Type B pancreatic cell (in vitro differentiated cells): ENCODE measurements at regions not wholly inside any gene's neighbourhood (a gene's known extent, or its start where the extent isn't known, plus 50 kb on each side); places are given as distances from the start of the nearest gene placed in this dataset.
A peak's percentile ranks its signal among the peaks of the same experiment; 100 is the strongest.

Experiments used
- DNase-seq: peaks from one replicate; pipeline ENCODE4 v3.0.0; 2021; ENCODE audit warnings: mixed read lengths; ENCODE audit not compliant: unreplicated experiment; ENCODE audit errors: extremely low spot score
- H3K27ac Mint-ChIP-seq: 2 replicates; pipeline ENCODE4 v1.8.0; 2021; ENCODE audit warnings: mild to moderate bottlenecking, mixed read lengths
- H3K27me3 Mint-ChIP-seq: 2 replicates; pipeline ENCODE4 v1.8.0; 2021; ENCODE audit warnings: mixed read lengths
- H3K36me3 Mint-ChIP-seq: 2 replicates; pipeline ENCODE4 v1.8.0; 2021; ENCODE audit warnings: mixed read lengths
- H3K4me1 Mint-ChIP-seq: one replicate; pipeline ENCODE4 v1.8.0; 2021; ENCODE audit warnings: mixed read lengths; ENCODE audit not compliant: unreplicated experiment
- H3K4me3 Mint-ChIP-seq: 2 replicates; pipeline ENCODE4 v1.8.0; 2021; ENCODE audit warnings: mild to moderate bottlenecking, mixed read lengths
- H3K9me3 Mint-ChIP-seq: 2 replicates; pipeline ENCODE4 v1.8.0; 2021; ENCODE audit warnings: mixed read lengths
- TF ChIP-seq, protein P1 (sequence below): fragments of 200-600 bp; sonication (generic); conservative IDR thresholded peaks from 2 replicates; pipeline ENCODE4 v1.5.0; 2021; ENCODE audit warnings: antibody characterized with exemption, mild to moderate bottlenecking

- Mint-ChIP-seq H3K36me3 (peaks cover 2% of the 10 kb centered on the region), H3K27me3 (no peaks in the 10 kb centered on the region), H3K27ac (peak overlapping the region; percentile 47), H3K4me1 (peaks cover 8% of the 10 kb centered on the region), H3K4me3 (no peak overlapping the region), H3K9me3 (peaks cover 7% of the 10 kb centered on the region)
- no peak for DNase-seq
- TF ChIP-seq, protein P1, sequence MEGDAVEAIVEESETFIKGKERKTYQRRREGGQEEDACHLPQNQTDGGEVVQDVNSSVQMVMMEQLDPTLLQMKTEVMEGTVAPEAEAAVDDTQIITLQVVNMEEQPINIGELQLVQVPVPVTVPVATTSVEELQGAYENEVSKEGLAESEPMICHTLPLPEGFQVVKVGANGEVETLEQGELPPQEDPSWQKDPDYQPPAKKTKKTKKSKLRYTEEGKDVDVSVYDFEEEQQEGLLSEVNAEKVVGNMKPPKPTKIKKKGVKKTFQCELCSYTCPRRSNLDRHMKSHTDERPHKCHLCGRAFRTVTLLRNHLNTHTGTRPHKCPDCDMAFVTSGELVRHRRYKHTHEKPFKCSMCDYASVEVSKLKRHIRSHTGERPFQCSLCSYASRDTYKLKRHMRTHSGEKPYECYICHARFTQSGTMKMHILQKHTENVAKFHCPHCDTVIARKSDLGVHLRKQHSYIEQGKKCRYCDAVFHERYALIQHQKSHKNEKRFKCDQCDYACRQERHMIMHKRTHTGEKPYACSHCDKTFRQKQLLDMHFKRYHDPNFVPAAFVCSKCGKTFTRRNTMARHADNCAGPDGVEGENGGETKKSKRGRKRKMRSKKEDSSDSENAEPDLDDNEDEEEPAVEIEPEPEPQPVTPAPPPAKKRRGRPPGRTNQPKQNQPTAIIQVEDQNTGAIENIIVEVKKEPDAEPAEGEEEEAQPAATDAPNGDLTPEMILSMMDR: no peak
Observed at GRCh38 chr3:112736386-112736785, 95.4 kb upstream of the CCDC80 start.

- peaks cover 8% of the 10 kb centered on the region for H3K9me3 Mint-ChIP-seq
- TF ChIP-seq, protein P1: no peak
- no peaks in the 10 kb centered on the region for H3K27me3 Mint-ChIP-seq
- H3K4me1 Mint-ChIP-seq: peaks cover 8% of the 10 kb centered on the region
- H3K4me3 Mint-ChIP-seq: no peak overlapping the region
- H3K36me3 Mint-ChIP-seq: peaks cover 3% of the 10 kb centered on the region
- H3K27ac Mint-ChIP-seq: peak overlapping the region; percentile 47
- DNase-seq: no peak
Observed at GRCh38 chr3:112735926-112736325, 95.0 kb upstream of the CCDC80 start.

DNA sequence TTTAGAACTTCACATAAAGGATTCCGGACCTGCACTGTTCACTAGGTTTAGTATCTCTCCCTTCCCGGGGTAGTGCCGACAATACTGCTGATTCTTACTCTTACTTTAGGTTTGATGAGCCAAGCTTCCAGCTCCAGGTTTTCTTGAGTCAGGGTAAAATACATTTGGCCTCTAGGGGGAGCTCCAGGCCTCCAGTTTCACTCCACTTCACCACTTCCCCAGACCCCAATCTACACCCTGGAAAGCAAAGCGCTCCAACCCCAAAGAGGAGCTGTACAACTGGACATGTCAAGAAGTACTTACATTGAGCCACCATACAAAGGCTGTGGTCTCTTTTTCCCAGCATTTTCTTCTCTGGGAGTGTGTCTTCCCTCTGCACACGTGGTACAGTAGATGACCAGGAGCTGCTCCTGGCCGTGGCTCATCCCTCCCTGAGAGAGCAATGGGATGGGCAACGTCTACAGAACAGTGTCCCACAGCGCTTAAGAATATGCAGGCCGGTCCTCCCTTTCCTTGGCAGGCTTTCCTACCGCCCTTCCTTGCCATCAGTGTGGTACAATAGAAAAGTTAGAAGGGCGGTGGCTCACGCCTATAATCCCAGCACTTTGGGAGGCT lies 93.9 kb upstream of the CCDC80 start:
- DNase-seq: no peak
- H3K27ac Mint-ChIP-seq: no peak overlapping the region
- peaks cover 8% of the 10 kb centered on the region for H3K9me3 Mint-ChIP-seq
- no peaks in the 10 kb centered on the region for H3K27me3 Mint-ChIP-seq
- TF ChIP-seq, protein P1: peak; percentile 77
- H3K4me3 Mint-ChIP-seq: no peak overlapping the region
- peaks cover 8% of the 10 kb centered on the region for H3K4me1 Mint-ChIP-seq
- H3K36me3 Mint-ChIP-seq: peaks cover 3% of the 10 kb centered on the region

DNA sequence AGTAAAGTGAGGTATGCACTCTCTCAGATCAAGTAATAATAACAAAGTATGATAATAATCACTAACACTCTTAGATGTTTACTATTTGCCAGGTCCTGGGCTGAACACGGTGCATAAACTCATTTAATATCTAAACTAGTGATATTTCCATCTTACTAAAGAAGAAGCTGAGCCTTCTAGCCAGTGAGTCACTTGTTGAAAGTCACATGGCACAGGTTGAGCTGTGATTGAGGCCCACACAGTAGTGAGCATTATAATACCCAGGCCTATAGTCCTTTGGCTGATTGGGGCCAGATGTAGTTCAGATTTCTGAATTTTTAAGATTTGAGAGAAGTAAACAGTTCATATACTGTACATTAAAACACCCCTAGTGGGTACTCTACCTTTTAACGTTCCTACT lies 93.2 kb upstream of the CCDC80 start:
- H3K4me3 Mint-ChIP-seq: no peak overlapping the region
- peaks cover 8% of the 10 kb centered on the region for H3K4me1 Mint-ChIP-seq
- no peak for DNase-seq
- H3K9me3 Mint-ChIP-seq: peaks cover 8% of the 10 kb centered on the region
- TF ChIP-seq, protein P1: no peak
- H3K27ac Mint-ChIP-seq: no peak overlapping the region
- peaks cover 3% of the 10 kb centered on the region for H3K36me3 Mint-ChIP-seq
- no peaks in the 10 kb centered on the region for H3K27me3 Mint-ChIP-seq

DNA sequence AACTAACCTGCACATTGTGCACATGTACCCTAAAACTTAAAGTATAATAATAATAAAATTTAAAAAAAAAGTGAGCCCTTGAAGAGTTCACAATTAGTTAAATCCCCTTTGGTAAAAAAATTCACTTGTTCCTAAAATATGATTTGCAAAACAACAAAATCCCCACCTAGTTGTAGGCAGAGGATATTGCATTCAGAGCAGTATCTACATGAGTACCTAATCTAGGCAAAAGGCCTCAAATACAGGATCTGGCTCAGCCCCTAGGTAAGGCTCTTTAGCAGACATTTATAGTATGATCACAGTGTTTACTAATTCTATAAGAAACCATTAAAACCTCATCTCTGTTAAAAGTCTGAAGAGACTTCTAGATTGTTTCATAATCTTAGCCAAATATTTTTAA lies 89.3 kb upstream of the CCDC80 start:
- H3K27ac Mint-ChIP-seq: no peak overlapping the region

More for the DNA sequence above, 89.3 kb upstream of the CCDC80 start:
- Mint-ChIP-seq H3K27me3 (no peaks in the 10 kb centered on the region), H3K4me1 (peaks cover 4% of the 10 kb centered on the region), H3K4me3 (no peak overlapping the region), H3K9me3 (peaks cover 8% of the 10 kb centered on the region), H3K36me3 (peaks cover 3% of the 10 kb centered on the region)
- DNase-seq: no peak
- TF ChIP-seq, protein P1: no peak
